Neuronal stem cell (in vitro differentiated cells): ENCODE measurements at regions not wholly inside any gene's neighbourhood (a gene's known extent, or its start where the extent isn't known, plus 50 kb on each side); places are given as distances from the start of the nearest gene placed in this dataset.
A peak's percentile ranks its signal among the peaks of the same experiment; 100 is the strongest.
"Not testable (repeated sequence)": the region's sequence is repeated elsewhere in the genome, so short reads cannot be mapped to it uniquely, and the experiment has no call there.

Source experiments
- DNase-seq: peaks from one replicate; pipeline ENCODE4 v3.0.0-alpha.2; 2013; ENCODE audit warnings: low spot score
- H2AFZ ChIP-seq: one replicate; pipeline ENCODE4 v1.6.1; 2013; ENCODE audit warnings: mild to moderate bottlenecking, low read length, inconsistent platforms
- H2AK5ac ChIP-seq: 2 replicates; pipeline ENCODE4 v1.6.1; 2013; ENCODE audit warnings: low read depth, mild to moderate bottlenecking, inconsistent platforms, low read length, moderate library complexity, mixed read lengths
- H2BK120ac ChIP-seq: 2 replicates; pipeline ENCODE4 v1.6.1; 2013; ENCODE audit warnings: low read depth, mild to moderate bottlenecking, inconsistent platforms, low read length, moderate library complexity, mixed read lengths
- H2BK12ac ChIP-seq: one replicate; pipeline ENCODE4 v1.6.1; 2013; ENCODE audit warnings: low read length, inconsistent platforms
- H2BK15ac ChIP-seq: 2 replicates; pipeline ENCODE4 v1.6.1; 2013; ENCODE audit warnings: mild to moderate bottlenecking, low read length, inconsistent platforms, mixed read lengths
- H2BK5ac ChIP-seq: one replicate; pipeline ENCODE4 v1.6.1; 2013; ENCODE audit warnings: inconsistent platforms, mild to moderate bottlenecking, low read length, moderate library complexity
- H3K14ac ChIP-seq: one replicate; pipeline ENCODE4 v1.6.1; 2013; ENCODE audit warnings: low read length, inconsistent platforms
- H3K18ac ChIP-seq: 2 replicates; pipeline ENCODE4 v1.6.1; 2013; ENCODE audit warnings: low read length, inconsistent platforms
- H3K23ac ChIP-seq: 2 replicates; pipeline ENCODE4 v1.6.1; 2013; ENCODE audit warnings: low read depth, mild to moderate bottlenecking, mixed read lengths, low read length, inconsistent platforms; ENCODE audit not compliant: poor library complexity
- H3K27ac ChIP-seq: replicated peaks from 3 replicates; pipeline ENCODE4 v1.5.1; 2013; ENCODE audit warnings: low read length, inconsistent platforms
- H3K27me3 ChIP-seq, 3 experiments: 2 replicates each; pipeline ENCODE4 v1.6.1; 2013; ENCODE audit warnings: low read length in 3 of 3, mild to moderate bottlenecking in 2 of 3, inconsistent platforms in 1 of 3, low read depth in 1 of 3, mixed read lengths in 1 of 3, moderate library complexity in 1 of 3; ENCODE audit not compliant: control insufficient read depth in 3 of 3, insufficient read depth in 3 of 3
- H3K36me3 ChIP-seq, 2 donors: replicated peaks in 1 of 2; 2 replicates each; pipeline ENCODE4 v1.6.1; 2013; ENCODE audit warnings: low read length in 2 of 2; ENCODE audit not compliant: control insufficient read depth in 2 of 2, insufficient read depth in 2 of 2
- H3K4ac ChIP-seq: 2 replicates; pipeline ENCODE4 v1.6.1; 2013; ENCODE audit warnings: inconsistent platforms, mild to moderate bottlenecking, low read length, moderate library complexity
- H3K4me1 ChIP-seq, 2 donors: 1 replicate in 1 of 2; 2 replicates in 1 of 2; pipeline ENCODE4 v1.6.1; 2013; ENCODE audit warnings: low read length in 2 of 2, low read depth in 1 of 2; ENCODE audit not compliant: control insufficient read depth in 2 of 2, insufficient read depth in 1 of 2
- H3K4me2 ChIP-seq: one replicate; pipeline ENCODE4 v1.6.1; 2013; ENCODE audit warnings: mild to moderate bottlenecking, low read length, inconsistent platforms; ENCODE audit not compliant: insufficient read depth, poor library complexity, severe bottlenecking
- H3K4me3 ChIP-seq, 2 donors: 2 replicates each; pipeline ENCODE4 v1.5.1; 2013; ENCODE audit warnings: low read length in 2 of 2, mild to moderate bottlenecking in 2 of 2, inconsistent platforms in 1 of 2, moderate library complexity in 1 of 2
- H3K79me1 ChIP-seq: one replicate; pipeline ENCODE4 v1.6.1; 2013; ENCODE audit warnings: low read depth, mild to moderate bottlenecking, inconsistent platforms, low read length, moderate library complexity
- H3K9ac ChIP-seq: one replicate; pipeline ENCODE4 v1.6.1; 2013; ENCODE audit warnings: mild to moderate bottlenecking, low read depth, low read length, inconsistent platforms; ENCODE audit not compliant: poor library complexity
- H3K9me3 ChIP-seq, 2 donors: replicated peaks in 1 of 2; 2 replicates each; pipeline versions ENCODE3 to v1.6.1; 2013; ENCODE audit warnings: low read length in 2 of 2, mild to moderate bottlenecking in 2 of 2, inconsistent platforms in 1 of 2, low read depth in 1 of 2, mixed read lengths in 1 of 2, moderate library complexity in 1 of 2; ENCODE audit not compliant: control insufficient read depth in 2 of 2, insufficient read depth in 1 of 2
- H4K8ac ChIP-seq: one replicate; pipeline ENCODE4 v1.6.1; 2013; ENCODE audit warnings: low read depth, mild to moderate bottlenecking, inconsistent platforms, low read length, moderate library complexity
- H4K91ac ChIP-seq: one replicate; pipeline ENCODE4 v1.6.1; 2013; ENCODE audit warnings: low read length, low read depth, mild to moderate bottlenecking, inconsistent platforms; ENCODE audit not compliant: poor library complexity
- WGBS, 2 donors: extraction: QIAGEN DNeasy Blood & Tissue Kit; methylation state at CpG; one replicate each; pipeline ENCODE4 v1.1.7; 2013; ENCODE audit warnings: missing lambda C conversion rate in 2 of 2, mixed read lengths in 1 of 2; ENCODE audit not compliant: insufficient read length in 2 of 2, insufficient replicate concordance in 1 of 2; ENCODE audit errors: extremely low coverage in 2 of 2; 5-methylcytosine and 5-hydroxymethylcytosine counted together

- Histone ChIP-seq H2BK15ac (no peak overlapping the region), H2BK12ac (no peak overlapping the region), H3K18ac (no peak overlapping the region), H3K4me3 (no peak overlapping the region), H3K4me2 (no peak overlapping the region), H3K27ac (no peak overlapping the region), H2BK120ac (no peak overlapping the region), H3K36me3 (no peaks in the 10 kb centered on the region), H3K4ac (no peak overlapping the region), H3K23ac (no peak overlapping the region), H3K79me1 (no peaks in the 10 kb centered on the region), H3K9ac (no peak overlapping the region), H2BK5ac (no peak overlapping the region), H2AFZ (no peak overlapping the region), H3K14ac (no peak overlapping the region), H4K8ac (no peak overlapping the region), H2AK5ac (no peak overlapping the region), H3K4me1 (no peaks in the 10 kb centered on the region), H3K27me3 (no peaks in the 10 kb centered on the region), H3K9me3 (no peaks in the 10 kb centered on the region), H4K91ac (no peak overlapping the region)
- no CpG with 5 or more reads among the region's 2 CpGs for WGBS, 2 donors
- DNase-seq, result no peak
Observed at GRCh38 chr2:82748653-82749052, 1710.4 kb downstream of the SUCLG1 start.

GRCh38 chr2:82740527-82740926 is 1718.6 kb downstream of the SUCLG1 start:
- H3K4ac ChIP-seq, result no peak overlapping the region
- H3K4me3 ChIP-seq, result no peak overlapping the region
- no peaks in the 10 kb centered on the region for H3K9me3 ChIP-seq
- H4K8ac ChIP-seq, result no peak overlapping the region
- H3K14ac ChIP-seq, result no peak overlapping the region
- H2BK15ac ChIP-seq, result no peak overlapping the region
- H3K9ac ChIP-seq, result no peak overlapping the region
- H3K36me3 ChIP-seq, result no peaks in the 10 kb centered on the region
- no peak overlapping the region for H3K18ac ChIP-seq
- H2BK12ac ChIP-seq, result no peak overlapping the region
- H4K91ac ChIP-seq, result no peak overlapping the region
- no peaks in the 10 kb centered on the region for H3K27me3 ChIP-seq
- no peak overlapping the region for H3K4me2 ChIP-seq
- no peak overlapping the region for H2BK120ac ChIP-seq
- H3K79me1 ChIP-seq, result no peaks in the 10 kb centered on the region
- no CpG with 5 or more reads among the region's 1 CpG for WGBS, 2 donors
- no peak overlapping the region for H2AK5ac ChIP-seq
- H3K23ac ChIP-seq, result no peak overlapping the region
- no peak overlapping the region for H2BK5ac ChIP-seq
- DNase-seq, result no peak
- no peaks in the 10 kb centered on the region for H3K4me1 ChIP-seq
- H3K27ac ChIP-seq, result no peak overlapping the region
- no peak overlapping the region for H2AFZ ChIP-seq

- not testable (repeated sequence) for H2BK15ac ChIP-seq, H3K27ac ChIP-seq, H4K8ac ChIP-seq, H2BK120ac ChIP-seq, H3K18ac ChIP-seq, H2BK5ac ChIP-seq, H3K4ac ChIP-seq, H2AFZ ChIP-seq, H2BK12ac ChIP-seq, H3K9me3 ChIP-seq, H3K9ac ChIP-seq, H3K27me3 ChIP-seq, DNase-seq, H3K79me1 ChIP-seq, H2AK5ac ChIP-seq, H3K4me2 ChIP-seq, H3K14ac ChIP-seq, H4K91ac ChIP-seq, H3K4me1 ChIP-seq, H3K36me3 ChIP-seq, H3K4me3 ChIP-seq, H3K23ac ChIP-seq
- no CpG with 5 or more reads among the region's 15 CpGs for WGBS, 2 donors
Observed at GRCh38 chr2:82737965-82738364, 1721.1 kb downstream of the SUCLG1 start.

- Histone ChIP-seq H3K4me3 (peak overlapping the region in 1 of 2 donors; percentile 27), H3K27ac (no peak overlapping the region), H2AK5ac (no peak overlapping the region), H3K4ac (no peak overlapping the region), H2BK15ac (no peak overlapping the region), H2BK12ac (no peak overlapping the region), H3K36me3 (no peaks in the 10 kb centered on the region), H4K91ac (no peak overlapping the region), H3K14ac (peak overlapping the region; percentile 49), H2AFZ (no peak overlapping the region), H2BK5ac (no peak overlapping the region), H4K8ac (no peak overlapping the region), H2BK120ac (no peak overlapping the region), H3K4me2 (no peak overlapping the region), H3K23ac (no peak overlapping the region), H3K9ac (no peak overlapping the region), H3K79me1 (no peaks in the 10 kb centered on the region), H3K18ac (no peak overlapping the region), H3K4me1 (no peaks in the 10 kb centered on the region), H3K27me3 (no peaks in the 10 kb centered on the region), H3K9me3 (no peaks in the 10 kb centered on the region)
- no CpG with 5 or more reads among the region's 2 CpGs for WGBS, 2 donors
- DNase-seq, result no peak
Observed at GRCh38 chr2:82735336-82735735, 1723.7 kb downstream of the SUCLG1 start.
